ENCODE measurements at regions not wholly inside any gene's neighbourhood (a gene's known extent, or its start where the extent isn't known, plus 50 kb on each side); places are given as distances from the start of the nearest gene placed in this dataset.
"Not testable (repeated sequence)": the region's sequence is repeated elsewhere in the genome, so short reads cannot be mapped to it uniquely, and the experiment has no call there.

DNA sequence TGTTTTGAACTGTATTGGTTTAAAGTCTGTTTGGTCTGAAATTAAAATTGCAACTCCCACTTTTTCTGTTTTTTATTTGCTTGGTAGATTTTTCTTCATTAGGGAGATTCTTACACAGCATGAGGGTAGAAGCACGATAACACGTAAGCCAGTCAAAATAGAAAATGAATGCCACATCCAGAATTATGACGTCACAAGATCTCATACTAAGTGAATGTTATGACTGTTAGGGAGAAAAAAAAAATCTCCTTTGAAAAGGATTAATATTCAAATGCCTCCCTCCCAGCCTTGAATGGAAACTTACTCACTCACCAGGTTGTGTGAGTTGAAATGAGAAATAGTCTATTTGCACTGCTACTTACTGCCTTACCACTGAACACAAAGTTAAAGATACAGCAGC lies 670.8 kb downstream of the TFAP2A start:
- Mint-ChIP-seq H3K4me1 (no peaks in the 10 kb centered on the region), H3K9me3 (ENCODE audit: low read depth) (peaks cover 9% of the 10 kb centered on the region), H3K27ac (no peak overlapping the region), H3K27me3 (no peaks in the 10 kb centered on the region), H3K36me3 (no peaks in the 10 kb centered on the region), H3K4me3 (no peak overlapping the region)
- DNase-seq (no peak), ATAC-seq (no peak)
- CTCF ChIA-PET = no interaction called here

DNA sequence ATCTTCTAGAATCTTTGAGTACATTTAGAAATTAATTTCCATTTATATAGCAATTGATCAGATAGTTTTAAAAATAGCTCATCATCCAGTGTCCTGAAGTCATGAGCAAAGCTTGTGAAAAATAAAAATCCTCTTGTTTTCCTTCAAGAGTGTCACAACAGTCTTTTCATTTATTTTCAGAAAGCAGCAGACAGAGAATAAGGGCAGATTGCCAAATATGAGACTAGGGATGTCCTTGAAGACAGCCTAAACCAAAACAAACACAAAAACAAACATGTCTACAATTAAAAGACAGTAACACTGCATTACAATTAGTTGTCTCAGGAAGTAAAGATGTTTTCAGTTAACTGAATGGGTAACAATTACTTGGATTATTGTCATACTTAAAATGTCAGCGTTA lies 682.8 kb downstream of the TFAP2A start:
- Mint-ChIP-seq H3K36me3 (no peaks in the 10 kb centered on the region), H3K27me3 (no peaks in the 10 kb centered on the region), H3K4me1 (no peaks in the 10 kb centered on the region), H3K9me3 (ENCODE audit: low read depth) (peaks cover 3% of the 10 kb centered on the region), H3K27ac (no peak overlapping the region), H3K4me3 (no peak overlapping the region)
- CTCF ChIA-PET = no interaction called here
- ATAC-seq (no peak), DNase-seq (no peak)

- H3K4me1 Mint-ChIP-seq; H3K27ac Mint-ChIP-seq; H3K27me3 Mint-ChIP-seq; H3K9me3 Mint-ChIP-seq (ENCODE audit: low read depth); H3K36me3 Mint-ChIP-seq; CTCF ChIA-PET; DNase-seq; H3K4me3 Mint-ChIP-seq; ATAC-seq: not testable (repeated sequence)
Measured at GRCh38 chr6:9725776-9726175, 689.1 kb downstream of the TFAP2A start.

DNA sequence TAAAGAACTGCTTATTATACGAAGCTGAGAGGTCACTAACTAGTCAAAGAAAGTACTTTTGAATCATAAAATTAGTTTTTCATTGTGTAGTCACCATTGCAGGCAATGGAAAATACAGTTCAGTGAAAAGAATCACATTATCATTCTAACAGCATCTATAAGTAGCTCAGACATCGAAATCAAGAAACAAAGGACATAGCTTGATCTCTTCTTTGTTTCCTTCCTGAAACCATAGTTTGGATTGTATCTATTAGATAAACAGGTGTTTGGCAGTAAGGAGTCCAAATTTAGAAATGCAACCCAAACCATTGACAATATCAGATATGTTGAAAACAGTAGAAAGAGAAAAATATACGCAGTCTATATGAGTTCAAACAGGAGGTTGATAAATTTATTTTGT lies 697.3 kb downstream of the TFAP2A start:
- CTCF ChIA-PET = no interaction called here
- Mint-ChIP-seq H3K4me1 (no peaks in the 10 kb centered on the region), H3K36me3 (no peaks in the 10 kb centered on the region), H3K27me3 (no peaks in the 10 kb centered on the region), H3K27ac (no peak overlapping the region), H3K9me3 (ENCODE audit: low read depth) (peaks cover 4% of the 10 kb centered on the region), H3K4me3 (no peak overlapping the region)
- no peak for DNase-seq
- no peak for ATAC-seq

DNA sequence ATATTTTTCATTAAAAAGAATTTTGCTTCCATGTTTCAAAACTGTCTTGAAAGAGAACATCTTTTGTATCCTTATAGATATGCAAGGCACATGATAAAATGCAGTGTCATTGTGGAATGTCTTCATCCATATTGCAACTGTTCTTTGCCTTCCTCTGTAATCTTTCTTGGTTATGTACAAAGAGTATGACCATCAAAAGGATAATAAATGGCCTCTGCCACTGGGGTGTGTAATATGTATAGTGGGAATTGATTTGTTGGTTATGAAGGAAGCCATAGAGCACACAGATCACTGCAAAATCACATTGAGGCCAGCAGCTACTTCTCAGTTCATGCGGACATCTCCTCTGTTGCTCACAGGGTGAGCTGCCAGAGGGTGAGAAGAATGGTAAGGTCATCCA lies 703.5 kb downstream of the TFAP2A start:
- H3K9me3 Mint-ChIP-seq (ENCODE audit: low read depth) = peaks cover 2% of the 10 kb centered on the region
- H3K27ac Mint-ChIP-seq = no peak overlapping the region
- CTCF ChIA-PET = interaction anchor here (0.7 kb wide), 1 partner anchor 236 kb away, joined by 3 read pairs; no protein-coding TSS in a partner anchor
- no peak overlapping the region for H3K4me3 Mint-ChIP-seq
- no peak for ATAC-seq
- no peaks in the 10 kb centered on the region for H3K4me1 Mint-ChIP-seq
- no peaks in the 10 kb centered on the region for H3K36me3 Mint-ChIP-seq
- H3K27me3 Mint-ChIP-seq = no peaks in the 10 kb centered on the region
- DNase-seq = no peak

DNA sequence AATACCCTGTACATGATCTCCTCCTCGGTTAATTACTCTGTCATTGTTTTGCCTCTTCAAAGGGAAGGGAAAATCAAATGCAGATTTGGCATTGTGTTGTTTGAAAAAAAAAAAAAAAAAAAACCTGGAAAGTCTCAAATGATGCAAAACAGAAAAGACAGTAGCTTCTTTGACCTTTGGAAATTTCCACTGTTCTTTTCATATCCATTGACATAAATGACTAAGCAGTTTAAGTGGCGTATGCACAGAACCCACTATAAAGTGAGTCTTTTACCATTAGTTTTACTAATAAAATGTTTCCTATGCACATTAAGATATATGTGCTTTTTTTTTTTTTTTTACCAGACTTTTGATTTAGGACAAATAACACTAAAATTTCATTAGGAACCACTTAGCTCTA lies 704.3 kb downstream of the TFAP2A start:
- CTCF ChIA-PET = no interaction called here
- no peaks in the 10 kb centered on the region for H3K4me1 Mint-ChIP-seq
- no peak overlapping the region for H3K4me3 Mint-ChIP-seq
- H3K27me3 Mint-ChIP-seq = no peaks in the 10 kb centered on the region
- no peak overlapping the region for H3K27ac Mint-ChIP-seq
- ATAC-seq (no peak), DNase-seq (no peak)
- H3K36me3 Mint-ChIP-seq = no peaks in the 10 kb centered on the region
- peaks cover 2% of the 10 kb centered on the region for H3K9me3 Mint-ChIP-seq (ENCODE audit: low read depth)

DNA sequence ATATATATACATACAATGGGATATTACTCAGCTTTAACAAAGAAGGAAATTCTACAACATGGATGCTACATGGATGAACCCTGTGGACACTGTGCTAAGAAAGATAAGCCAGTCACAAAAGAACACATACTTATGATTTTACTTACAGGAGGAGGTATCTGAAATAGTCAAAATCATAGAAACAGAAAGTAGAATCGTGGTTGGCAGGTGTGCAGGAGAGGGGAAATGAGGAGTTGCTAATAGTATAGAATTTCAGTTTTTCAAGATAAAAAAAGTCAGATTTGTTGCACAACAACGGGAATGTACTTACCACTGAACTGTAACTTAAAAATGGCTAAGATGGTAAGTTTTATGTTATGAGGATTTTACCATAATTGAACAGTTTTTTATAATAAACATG lies 706.3 kb downstream of the TFAP2A start:
- Mint-ChIP-seq H3K27me3 (no peaks in the 10 kb centered on the region), H3K4me1 (no peaks in the 10 kb centered on the region), H3K4me3 (no peak overlapping the region), H3K36me3 (no peaks in the 10 kb centered on the region), H3K9me3 (ENCODE audit: low read depth) (peaks cover 2% of the 10 kb centered on the region), H3K27ac (no peak overlapping the region)
- DNase-seq (no peak), ATAC-seq (no peak)
- CTCF ChIA-PET = no interaction called here

GRCh38 chr6:9704989-9705388 lies 709.9 kb downstream of the TFAP2A start:
- Mint-ChIP-seq H3K4me1 (no peaks in the 10 kb centered on the region), H3K27ac (no peak overlapping the region), H3K9me3 (ENCODE audit: low read depth) (peaks cover 2% of the 10 kb centered on the region), H3K36me3 (no peaks in the 10 kb centered on the region), H3K4me3 (no peak overlapping the region), H3K27me3 (no peaks in the 10 kb centered on the region)
- CTCF ChIA-PET = no interaction called here
- DNase-seq = no peak
- no peak for ATAC-seq

DNA sequence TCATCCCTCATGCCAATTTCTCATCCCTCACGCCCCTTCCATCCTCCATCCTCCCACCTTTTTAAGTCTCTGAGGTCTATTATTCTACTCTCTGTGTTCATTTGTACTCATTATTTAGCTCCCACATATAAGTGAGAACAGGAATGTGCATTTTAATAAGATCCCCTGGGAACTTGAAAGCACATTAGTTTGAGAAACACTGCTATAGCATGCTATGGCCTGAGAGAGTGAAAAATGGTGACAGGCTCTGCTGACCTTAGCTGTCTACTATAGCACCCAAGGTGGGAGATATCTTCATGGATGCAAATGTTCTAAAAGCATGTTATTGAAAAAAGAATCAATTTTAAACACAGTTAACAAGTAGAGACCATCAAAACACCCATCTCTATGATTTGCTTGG lies 712.0 kb downstream of the TFAP2A start:
- CTCF ChIA-PET = no interaction called here
- H3K9me3 Mint-ChIP-seq (ENCODE audit: low read depth) = peaks cover 2% of the 10 kb centered on the region
- no peaks in the 10 kb centered on the region for H3K27me3 Mint-ChIP-seq
- H3K4me1 Mint-ChIP-seq = no peaks in the 10 kb centered on the region
- DNase-seq (no peak), ATAC-seq (no peak)
- no peak overlapping the region for H3K27ac Mint-ChIP-seq
- no peaks in the 10 kb centered on the region for H3K36me3 Mint-ChIP-seq
- no peak overlapping the region for H3K4me3 Mint-ChIP-seq

DNA sequence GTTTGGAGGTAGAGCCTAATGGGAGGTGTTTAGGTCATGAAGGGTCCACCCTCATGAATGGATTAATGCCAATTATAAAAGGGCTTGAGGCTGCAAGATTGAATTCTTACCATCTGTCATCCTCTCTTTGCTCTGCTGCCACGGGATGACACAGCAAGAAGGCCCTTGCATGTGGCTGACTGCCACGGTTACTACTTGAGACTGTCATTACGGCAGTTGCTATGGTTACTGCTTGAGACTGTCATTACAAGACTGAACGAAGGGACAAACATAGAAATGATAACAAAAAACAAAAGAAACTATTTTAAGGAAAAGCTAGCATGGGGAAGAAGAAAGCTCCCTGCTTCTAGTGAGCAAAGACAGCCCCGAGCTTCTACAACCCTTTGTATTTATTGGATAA lies 715.0 kb downstream of the TFAP2A start:
- ATAC-seq (no peak), DNase-seq (no peak)
- no peaks in the 10 kb centered on the region for H3K27me3 Mint-ChIP-seq
- H3K4me1 Mint-ChIP-seq = no peaks in the 10 kb centered on the region
- no peak overlapping the region for H3K4me3 Mint-ChIP-seq
- CTCF ChIA-PET = no interaction called here
- no peak overlapping the region for H3K27ac Mint-ChIP-seq
- no peaks in the 10 kb centered on the region for H3K36me3 Mint-ChIP-seq
- no peaks in the 10 kb centered on the region for H3K9me3 Mint-ChIP-seq (ENCODE audit: low read depth)

DNA sequence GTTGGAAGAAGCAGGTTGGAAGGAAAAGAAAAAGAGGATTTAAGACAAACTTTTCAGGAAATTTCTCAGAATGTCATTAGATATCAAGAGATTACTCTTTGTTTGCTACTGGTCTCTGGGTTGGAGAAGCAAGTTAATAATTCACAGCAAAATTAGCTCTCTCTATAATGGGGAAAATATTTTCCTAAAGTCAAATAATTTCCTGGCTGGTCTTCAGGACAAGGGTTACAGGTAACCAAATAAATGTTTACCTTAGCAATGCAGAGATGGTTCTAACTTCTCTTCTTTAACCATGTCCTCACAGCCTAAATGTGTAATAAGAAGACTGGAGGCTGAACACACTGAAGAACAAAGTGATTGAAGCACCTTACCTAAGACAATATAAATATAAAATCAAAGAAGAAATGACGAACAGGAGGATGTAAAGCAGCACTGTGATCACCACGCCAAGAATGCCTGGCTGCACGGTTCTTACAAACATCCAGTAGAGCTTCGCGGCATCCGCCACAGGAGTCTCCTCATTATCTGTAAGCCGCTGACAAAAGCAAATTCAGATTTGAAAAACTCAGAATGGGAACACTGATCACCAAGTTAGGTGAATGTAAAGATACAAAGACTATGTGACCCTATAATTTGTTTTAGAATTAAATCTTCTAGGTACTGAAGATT lies 717.5 kb downstream of the TFAP2A start:
- no peak for ATAC-seq
- H3K4me1 Mint-ChIP-seq = no peaks in the 10 kb centered on the region
- no peak overlapping the region for H3K27ac Mint-ChIP-seq
- H3K4me3 Mint-ChIP-seq = no peak overlapping the region
- no peaks in the 10 kb centered on the region for H3K36me3 Mint-ChIP-seq
- H3K27me3 Mint-ChIP-seq = no peaks in the 10 kb centered on the region
- peaks cover 4% of the 10 kb centered on the region for H3K9me3 Mint-ChIP-seq (ENCODE audit: low read depth)
- no peak for DNase-seq
- CTCF ChIA-PET = no interaction called here

- no peak overlapping the region for H3K4me3 Mint-ChIP-seq
- no peak overlapping the region for H3K27ac Mint-ChIP-seq
- DNase-seq (no peak), ATAC-seq (no peak)
- peaks cover 6% of the 10 kb centered on the region for H3K9me3 Mint-ChIP-seq (ENCODE audit: low read depth)
- CTCF ChIA-PET = no interaction called here
- no peaks in the 10 kb centered on the region for H3K4me1 Mint-ChIP-seq
- H3K27me3 Mint-ChIP-seq = no peaks in the 10 kb centered on the region
- H3K36me3 Mint-ChIP-seq = no peaks in the 10 kb centered on the region
Measured at GRCh38 chr6:9690388-9690787, 724.5 kb downstream of the TFAP2A start.

DNA sequence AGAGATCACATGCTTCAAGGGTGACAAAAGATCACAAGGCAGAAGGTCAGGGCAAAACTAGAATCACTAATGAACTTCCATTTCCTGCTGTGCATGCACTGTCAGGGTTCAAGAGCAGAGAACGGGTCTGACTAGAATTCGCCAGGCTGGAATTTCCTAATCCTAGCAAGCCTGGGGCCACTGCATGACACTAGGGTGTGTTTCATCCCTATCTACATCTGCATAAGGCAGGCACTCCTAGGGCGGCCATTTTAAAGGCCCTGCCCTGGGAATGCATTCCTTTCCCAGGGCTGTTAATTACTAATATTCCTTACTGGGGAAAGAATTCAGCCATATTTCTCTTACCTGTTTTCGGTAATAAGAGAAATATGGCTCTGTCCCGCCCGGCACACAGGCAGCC lies 734.1 kb downstream of the TFAP2A start:
- H3K27ac Mint-ChIP-seq, CTCF ChIA-PET, H3K36me3 Mint-ChIP-seq, H3K4me1 Mint-ChIP-seq, ATAC-seq, H3K4me3 Mint-ChIP-seq, H3K27me3 Mint-ChIP-seq, DNase-seq: not testable (repeated sequence)
- H3K9me3 Mint-ChIP-seq (ENCODE audit: low read depth) = peaks cover 12% of the 10 kb centered on the region

GRCh38 chr6:9675122-9675521 lies 739.8 kb downstream of the TFAP2A start:
- Mint-ChIP-seq H3K27me3 (no peaks in the 10 kb centered on the region), H3K27ac (no peak overlapping the region), H3K4me1 (no peaks in the 10 kb centered on the region), H3K4me3 (no peak overlapping the region), H3K36me3 (no peaks in the 10 kb centered on the region), H3K9me3 (ENCODE audit: low read depth) (no peaks in the 10 kb centered on the region)
- CTCF ChIA-PET = no interaction called here
- DNase-seq = no peak
- no peak for ATAC-seq

DNA sequence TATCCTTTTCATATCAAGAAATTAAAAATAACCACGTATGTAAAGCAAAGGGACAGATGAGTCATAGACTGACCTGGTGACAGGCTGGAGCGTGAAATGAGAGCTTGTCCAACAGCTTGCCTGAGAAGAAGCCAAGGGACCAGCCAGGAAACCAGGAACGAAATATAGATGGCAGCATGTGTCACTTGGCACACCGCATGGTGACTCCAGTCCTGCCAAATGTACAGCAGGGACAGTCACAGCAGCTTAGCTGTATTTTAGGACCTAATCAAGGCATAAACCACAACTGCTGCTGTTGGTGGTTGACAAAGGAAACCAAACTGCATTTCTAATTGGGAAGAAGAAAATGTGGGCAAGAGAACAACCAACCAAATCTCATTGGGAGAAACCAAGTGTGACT lies 755.0 kb downstream of the TFAP2A start:
- Mint-ChIP-seq H3K36me3 (no peaks in the 10 kb centered on the region), H3K9me3 (ENCODE audit: low read depth) (peaks cover 8% of the 10 kb centered on the region), H3K27me3 (no peaks in the 10 kb centered on the region), H3K4me3 (no peak overlapping the region), H3K4me1 (no peaks in the 10 kb centered on the region), H3K27ac (no peak overlapping the region)
- DNase-seq (no peak), ATAC-seq (no peak)
- CTCF ChIA-PET = no interaction called here

All from activated CD8-positive, alpha-beta memory T cell treated with anti-CD3 and anti-CD28 coated beads, Interleukin-2, amount 10 ng/mL, durations not matched to agents 7 days and 5 days (primary cell).